ENCODE measurements at regions not wholly inside any gene's neighbourhood (a gene's known extent, or its start where the extent isn't known, plus 50 kb on each side); places are given as distances from the start of the nearest gene placed in this dataset.

DNA sequence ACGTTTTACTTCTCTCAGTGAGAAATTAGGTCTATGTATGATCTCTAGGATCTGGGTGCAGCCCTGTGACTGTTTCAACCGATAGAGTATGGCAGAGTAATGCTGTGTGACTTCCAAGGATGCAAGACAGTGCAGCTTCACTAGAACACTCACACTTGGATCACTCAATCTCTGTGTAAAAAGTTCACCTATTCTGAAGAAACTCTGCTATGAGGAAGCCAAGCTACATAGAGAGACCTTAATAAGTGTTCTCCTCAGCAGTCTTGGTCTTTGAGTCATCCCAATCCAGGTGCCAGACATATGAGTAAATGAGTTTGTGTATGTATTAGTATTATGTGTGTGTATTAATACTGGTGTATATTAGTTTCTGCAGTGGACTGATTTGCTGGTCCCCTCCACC lies 335.0 kb downstream of the NR4A2 start:
- dilution Hi-C loops (cut with HindIII; ENCODE audit: low sequenced_read_pairs, unreplicated experiment), result no loop called here
- CTCF ChIA-PET, result no interaction called here

More for the DNA sequence above, 335.0 kb downstream of the NR4A2 start:
- no peak overlapping the region for H2BK5ac ChIP-seq (ENCODE audit: low read depth, low read length, poor library complexity, severe bottlenecking)
- DNase-seq (no peak), ATAC-seq (ENCODE audit: low read depth) (no peak)
- H2AFZ ChIP-seq (replicated peaks; ENCODE audit: low read length, poor library complexity), result no peak overlapping the region
- no TSS peak for BruUV-seq (replicated peaks)
- H4K20me1 ChIP-seq (ENCODE audit: insufficient read depth, low read length), result no peaks in the 10 kb centered on the region
- no peak overlapping the region for H3K14ac ChIP-seq (replicated peaks; ENCODE audit: low read depth, low read length)
- H4K5ac ChIP-seq (ENCODE audit: low read depth, low read length), result no peak overlapping the region
- H2BK120ac ChIP-seq (ENCODE audit: low read depth, low read length), result no peak overlapping the region
- H3K4me3 ChIP-seq (ENCODE audit: insufficient read depth, low read depth, low read length), result no peak overlapping the region
- no peak overlapping the region for H2BK20ac ChIP-seq (ENCODE audit: low read depth, low read length)
- intact Hi-C loops (cut with micrococcal nuclease), result no loop called here
- POLR2A ChIA-PET (ENCODE audit: unreplicated experiment), result no interaction called here
- H3K9ac ChIP-seq (ENCODE audit: low read depth, low read length), result no peak overlapping the region
- no peak for TF ChIP-seq FOS (IDR thresholded peaks at IDR 0.05; ENCODE audit: low read depth, low read length)
- TF ChIP-seq USF2 (IDR thresholded peaks at IDR 0.05; ENCODE audit: low read depth, low read length), result no peak
- no peak for TF ChIP-seq CHD1 (IDR thresholded peaks at IDR 0.05; ENCODE audit: low read depth, low read length)
- TF ChIP-seq RCOR1 (IDR thresholded peaks at IDR 0.05; ENCODE audit: insufficient replicate concordance, low read length), result no peak
- TF ChIP-seq CEBPB (IDR thresholded peaks at IDR 0.05; ENCODE audit: low read depth, low read length), result no peak
- TF ChIP-seq BHLHE40 (IDR thresholded peaks at IDR 0.05; ENCODE audit: low read depth, low read length), result no peak
- no peak for TF ChIP-seq MAFK (IDR thresholded peaks at IDR 0.05; ENCODE audit: low read depth, low read length)
- TF ChIP-seq NFE2L2 (IDR thresholded peaks at IDR 0.05; ENCODE audit: low read depth, low read length), result no peak
- H3K27me3 ChIP-seq (ENCODE audit: control insufficient read depth, insufficient read depth, low read length), result no peaks in the 10 kb centered on the region
- H3K56ac ChIP-seq (ENCODE audit: extremely low read depth, insufficient read depth, low read length), result no peak overlapping the region
- H4K91ac ChIP-seq (ENCODE audit: insufficient read depth, low read depth, low read length), result no peak overlapping the region
- H3K79me1 ChIP-seq (ENCODE audit: low read depth in 1 of 2, low read length in 2 of 2), result no peaks in the 10 kb centered on the region
- no peak overlapping the region for H3K18ac ChIP-seq (ENCODE audit: low read depth, low read length)
- no peaks in the 10 kb centered on the region for H3K4me1 ChIP-seq (ENCODE audit: control insufficient read depth, insufficient read depth, low read length)
- no peaks in the 10 kb centered on the region for H3K9me3 ChIP-seq (ENCODE audit: control insufficient read depth, insufficient read depth, low read length)
- in situ Hi-C loops (cut with MboI; ENCODE audit: low sequenced_read_pairs), result no loop called here
- no peak overlapping the region for H3K27ac ChIP-seq (ENCODE audit: insufficient read depth, low read length)
- no peak overlapping the region for H3K4me2 ChIP-seq (ENCODE audit: low read depth, low read length)
- no peak overlapping the region for H3K4ac ChIP-seq (ENCODE audit: low read depth, low read length)
- H2AK9ac ChIP-seq (replicated peaks; ENCODE audit: low read depth, low read length, poor library complexity), result no peak overlapping the region
- no peak overlapping the region for H3K23ac ChIP-seq (ENCODE audit: low read depth, low read length)
- H3K9me1 ChIP-seq (ENCODE audit: insufficient read depth, low read length), result no peaks in the 10 kb centered on the region
- H3K36me3 ChIP-seq (ENCODE audit: control insufficient read depth, insufficient read depth, low read length), result no peaks in the 10 kb centered on the region
- no peak overlapping the region for H4K8ac ChIP-seq (ENCODE audit: low read depth in 2 of 2, low read length in 2 of 2)
- WGBS, 2 experiments (ENCODE audit: extremely low coverage in 2 of 2, insufficient read length in 1 of 2), result no CpG with 5 or more reads among the region's 2 CpGs
- H2BK15ac ChIP-seq (ENCODE audit: low read depth, low read length), result no peak overlapping the region
- no peak overlapping the region for H2AK5ac ChIP-seq (ENCODE audit: low read depth, low read length)

All from IMR-90 (cell line).